GM23248 (cell line): ENCODE measurements at regions not wholly inside any gene's neighbourhood (a gene's known extent, or its start where the extent isn't known, plus 50 kb on each side); places are given as distances from the start of the nearest gene placed in this dataset.

Experiments
- DNase-seq: peaks from one replicate; pipeline ENCODE4 v3.0.0-alpha.2; 2015
- H2AFZ ChIP-seq: fragments of 200-600 bp; sonication (generic); 2 replicates; pipeline ENCODE4 v1.6.1; 2016; ENCODE audit warnings: antibody characterized with exemption
- H3F3A ChIP-seq: fragments of 200-600 bp; sonication (generic); 2 replicates; pipeline ENCODE4 v1.6.1; 2016; ENCODE audit warnings: mild to moderate bottlenecking, antibody characterized with exemption, mixed run types; ENCODE audit not compliant: insufficient read depth
- H3K27ac ChIP-seq: fragments of 200-600 bp; sonication (generic); 2 replicates; pipeline ENCODE4 v1.5.1; 2016; ENCODE audit warnings: mild to moderate bottlenecking
- H3K27me3 ChIP-seq: fragments of 200-600 bp; sonication (generic); replicated peaks from 2 replicates; pipeline ENCODE4 v1.6.1; 2016; ENCODE audit warnings: mild to moderate bottlenecking; ENCODE audit not compliant: insufficient read depth
- H3K36me3 ChIP-seq: fragments of 200-600 bp; sonication (generic); 2 replicates; pipeline ENCODE4 v1.6.1; 2016; ENCODE audit warnings: low read depth, mild to moderate bottlenecking
- H3K4me1 ChIP-seq: fragments of 200-600 bp; sonication (generic); 2 replicates; pipeline ENCODE4 v1.6.1; 2016; ENCODE audit warnings: mild to moderate bottlenecking; ENCODE audit not compliant: insufficient read depth
- H3K4me2 ChIP-seq: fragments of 200-600 bp; sonication (generic); one replicate; pipeline ENCODE4 v1.6.1; 2016; ENCODE audit warnings: mild to moderate bottlenecking; ENCODE audit not compliant: unreplicated experiment
- H3K4me3 ChIP-seq: fragments of 200-600 bp; sonication (generic); 2 replicates; pipeline ENCODE4 v1.5.1; 2016; ENCODE audit warnings: mild to moderate bottlenecking
- H3K79me2 ChIP-seq: fragments of 200-600 bp; sonication (generic); 2 replicates; pipeline ENCODE4 v1.6.1; 2016; ENCODE audit warnings: mild to moderate bottlenecking; ENCODE audit not compliant: insufficient read depth
- H3K9ac ChIP-seq: fragments of 200-600 bp; sonication (generic); 2 replicates; pipeline ENCODE4 v1.6.1; 2016; ENCODE audit warnings: mild to moderate bottlenecking
- H3K9me2 ChIP-seq: fragments of 200-600 bp; sonication (generic); 2 replicates; pipeline ENCODE4 v1.6.1; 2016; ENCODE audit warnings: mixed run types, mild to moderate bottlenecking, moderate library complexity; ENCODE audit not compliant: insufficient read depth
- H3K9me3 ChIP-seq: fragments of 200-600 bp; sonication (generic); one replicate; pipeline ENCODE4 v1.6.1; 2017; ENCODE audit warnings: low read depth
- H4K20me1 ChIP-seq: fragments of 200-600 bp; sonication (generic); 2 replicates; pipeline ENCODE4 v1.6.0; 2016; ENCODE audit not compliant: insufficient read depth
- EZH2 ChIP-seq: fragments of 200-600 bp; sonication (generic); IDR thresholded peaks from 2 replicates; pipeline ENCODE4 v1.6.1; 2018; ENCODE audit warnings: antibody characterized with exemption, mild to moderate bottlenecking; ENCODE audit not compliant: insufficient read depth, poor library complexity, severe bottlenecking
- EZH2phosphoT487 ChIP-seq: fragments of 200-600 bp; sonication (generic); IDR thresholded peaks from 2 replicates; pipeline ENCODE4 v1.6.1; 2018; ENCODE audit warnings: antibody characterized with exemption, moderate library complexity, mild to moderate bottlenecking, low read depth; ENCODE audit not compliant: insufficient read depth
- WGBS, 2 experiments: methylation state at CpG; one replicate each; pipeline ENCODE4 v1.1.6; 2015 to 2017; ENCODE audit warnings: low lambda C conversion rate in 2 of 2, low coverage in 1 of 2; ENCODE audit errors: missing lambda C conversion rate in 2 of 2; 5-methylcytosine and 5-hydroxymethylcytosine counted together
- in situ Hi-C: fragments of 300-500 bp; cut with MboI; formaldehyde crosslinking; loops from 2 replicates; pipeline ENCODE4 v1.15.0; 2020

DNA sequence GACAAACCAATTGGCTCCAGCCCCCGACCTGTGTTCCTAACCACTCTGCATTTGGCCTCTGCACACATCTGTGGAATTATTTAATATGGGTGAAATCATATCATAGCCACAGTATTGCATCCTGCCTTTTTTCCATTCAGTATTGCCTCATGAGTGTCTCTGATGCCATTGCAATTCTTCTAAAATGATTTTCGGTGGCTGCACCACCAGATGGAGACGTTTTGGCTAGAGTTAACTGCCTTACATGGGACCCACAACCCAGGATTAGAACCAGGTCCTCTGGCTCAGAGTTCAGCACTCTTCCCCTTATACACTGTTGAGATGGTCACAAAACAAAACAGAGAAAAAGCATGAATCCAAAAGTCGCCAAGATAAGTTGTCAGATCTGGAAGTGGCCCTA lies 180.8 kb downstream of the EMX2 start:
- Histone ChIP-seq H4K20me1 (no peaks in the 10 kb centered on the region), H2AFZ (no peak overlapping the region), H3K4me2 (no peak overlapping the region), H3K36me3 (no peaks in the 10 kb centered on the region), H3K79me2 (no peaks in the 10 kb centered on the region), H3K27me3 (peaks cover 3% of the 10 kb centered on the region), H3K4me3 (no peak overlapping the region), H3K4me1 (no peaks in the 10 kb centered on the region), H3K9me2 (no peaks in the 10 kb centered on the region), H3K9me3 (no peaks in the 10 kb centered on the region), H3K9ac (no peak overlapping the region), H3F3A (no peaks in the 10 kb centered on the region), H3K27ac (no peak overlapping the region)
- 57 to 58% methylated on average over 4 of the region's 4 CpGs for WGBS, 2 experiments
- in situ Hi-C loops = no loop called here
- no peak for TF ChIP-seq EZH2phosphoT487
- TF ChIP-seq EZH2 = no peak
- DNase-seq = peak; percentile 9

DNA sequence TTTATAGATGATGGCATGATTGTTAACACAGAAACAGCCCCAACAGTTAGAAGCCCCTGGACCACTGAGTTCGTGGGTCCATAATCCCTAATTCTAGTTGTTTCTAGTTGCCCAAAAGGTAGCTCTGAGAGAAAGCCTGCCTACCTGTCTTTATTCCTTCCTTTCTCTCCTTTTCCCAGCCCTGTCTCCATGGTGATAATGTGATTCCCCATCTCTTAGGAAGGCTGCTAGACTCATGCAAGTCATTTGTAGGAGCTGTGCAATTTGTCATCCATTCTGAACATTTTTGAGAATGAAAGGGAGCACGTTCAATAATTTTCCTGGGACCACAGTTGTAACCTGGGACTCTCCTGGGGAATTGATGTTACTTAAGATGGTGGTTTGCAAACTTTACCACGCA lies 183.4 kb downstream of the EMX2 start:
- TF ChIP-seq EZH2 (no peak), EZH2phosphoT487 (no peak)
- WGBS, 2 experiments = 48 to 56% methylated on average over 3 of the region's 3 CpGs
- Histone ChIP-seq H3K4me3 (no peak overlapping the region), H3K27me3 (peaks cover 3% of the 10 kb centered on the region), H3K9me2 (no peaks in the 10 kb centered on the region), H3K36me3 (no peaks in the 10 kb centered on the region), H3K9ac (no peak overlapping the region), H4K20me1 (no peaks in the 10 kb centered on the region), H2AFZ (no peak overlapping the region), H3K27ac (no peak overlapping the region), H3K79me2 (no peaks in the 10 kb centered on the region), H3K4me1 (no peaks in the 10 kb centered on the region), H3K9me3 (no peaks in the 10 kb centered on the region), H3F3A (no peaks in the 10 kb centered on the region), H3K4me2 (no peak overlapping the region)
- no peak for DNase-seq
- in situ Hi-C loops = no loop called here

DNA sequence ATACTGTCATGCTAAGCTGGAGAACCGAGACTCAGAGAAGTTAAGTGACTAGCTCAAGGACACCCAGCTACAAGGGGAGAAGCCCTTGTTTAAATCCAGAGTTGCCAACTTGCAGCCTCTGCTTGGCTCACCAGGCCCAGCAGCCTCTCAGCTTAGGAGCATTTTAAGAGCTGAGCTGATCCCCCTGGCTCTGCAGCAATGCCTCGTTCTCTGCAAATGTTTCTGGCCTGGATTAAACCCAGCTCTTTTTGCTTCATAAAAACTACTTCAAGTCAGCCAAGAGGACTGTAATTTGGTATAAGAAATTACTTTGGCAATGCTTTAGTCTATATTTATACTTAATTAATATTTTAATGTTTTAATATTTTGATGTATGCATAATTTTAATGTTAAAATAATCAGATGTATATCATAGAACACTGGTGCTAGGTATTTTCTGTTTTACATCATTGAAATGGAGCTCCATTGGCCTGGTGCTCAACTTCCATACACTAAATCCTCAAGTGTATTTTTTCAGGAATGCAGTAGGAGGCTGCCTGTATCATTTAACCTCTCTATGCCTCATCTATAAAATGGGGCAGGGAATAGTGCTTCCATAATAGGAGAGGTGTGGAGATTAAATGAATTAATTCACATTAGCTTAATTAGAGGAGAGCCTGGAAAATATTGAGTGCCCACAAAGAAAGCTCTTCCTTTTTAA lies 184.2 kb downstream of the EMX2 start:
- no peak overlapping the region for H3K4me3 ChIP-seq
- no peak overlapping the region for H3K27ac ChIP-seq
- TF ChIP-seq EZH2phosphoT487 (no peak), EZH2 (no peak)
- no peak overlapping the region for H3K9ac ChIP-seq
- H3K27me3 ChIP-seq = peaks cover 3% of the 10 kb centered on the region
- WGBS, 2 experiments = 31 to 33% methylated on average over 2 of the region's 2 CpGs
- in situ Hi-C loops = no loop called here
- H3K9me2 ChIP-seq = no peaks in the 10 kb centered on the region
- no peaks in the 10 kb centered on the region for H4K20me1 ChIP-seq
- no peaks in the 10 kb centered on the region for H3K4me1 ChIP-seq
- no peak for DNase-seq
- no peaks in the 10 kb centered on the region for H3F3A ChIP-seq
- H3K79me2 ChIP-seq = no peaks in the 10 kb centered on the region
- no peaks in the 10 kb centered on the region for H3K36me3 ChIP-seq
- no peak overlapping the region for H2AFZ ChIP-seq
- H3K4me2 ChIP-seq = no peak overlapping the region
- H3K9me3 ChIP-seq = no peaks in the 10 kb centered on the region

DNA sequence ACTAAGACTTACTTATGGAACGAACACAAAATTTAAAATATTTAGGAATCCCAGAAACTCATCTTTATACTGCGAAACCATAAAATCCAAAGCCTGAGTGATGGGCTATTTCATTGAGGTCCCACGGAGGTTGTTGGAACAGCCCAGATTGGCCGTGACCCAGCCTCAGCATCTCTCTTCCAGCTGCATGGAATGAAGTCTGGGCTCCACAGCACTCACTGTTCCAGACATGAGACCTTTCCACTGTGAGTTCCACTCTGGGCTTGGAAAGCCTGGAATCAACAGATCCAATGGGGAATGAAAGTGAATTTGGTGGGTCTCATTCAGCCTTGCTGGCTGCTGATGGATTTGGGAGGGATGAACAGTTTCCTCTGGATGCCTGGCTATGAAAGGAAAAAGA lies 184.9 kb downstream of the EMX2 start:
- Histone ChIP-seq H3K9ac (no peak overlapping the region), H3K4me3 (no peak overlapping the region), H4K20me1 (no peaks in the 10 kb centered on the region), H3K36me3 (no peaks in the 10 kb centered on the region), H3K4me2 (no peak overlapping the region), H3K4me1 (no peaks in the 10 kb centered on the region), H3K9me3 (no peaks in the 10 kb centered on the region), H3K27ac (no peak overlapping the region), H3K79me2 (no peaks in the 10 kb centered on the region), H2AFZ (no peak overlapping the region), H3K9me2 (no peaks in the 10 kb centered on the region), H3F3A (no peaks in the 10 kb centered on the region), H3K27me3 (peaks cover 3% of the 10 kb centered on the region)
- 42 to 45% methylated on average over 4 of the region's 4 CpGs for WGBS, 2 experiments
- DNase-seq = no peak
- TF ChIP-seq EZH2phosphoT487 = no peak
- no peak for TF ChIP-seq EZH2
- in situ Hi-C loops = no loop called here

DNA sequence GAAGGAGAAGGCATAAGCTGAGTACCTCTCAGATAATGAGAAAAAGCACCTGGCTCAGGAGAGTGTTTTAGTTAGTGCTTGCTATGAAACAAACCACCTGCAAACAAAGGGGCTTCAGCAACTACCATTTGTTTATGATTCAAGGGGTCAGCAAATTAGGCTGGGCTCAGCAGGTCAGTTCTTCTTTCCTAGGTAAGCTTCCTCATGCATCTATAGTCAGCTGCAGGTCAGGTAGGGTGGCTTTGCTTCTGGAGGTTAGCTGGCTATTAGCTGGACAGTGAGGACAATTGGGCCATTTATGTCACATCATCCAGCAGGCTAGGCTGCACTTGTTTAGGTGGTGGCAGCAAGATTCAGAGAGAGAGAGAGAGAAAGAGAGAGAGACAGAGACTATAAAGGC lies 185.5 kb downstream of the EMX2 start:
- Histone ChIP-seq H3K9ac (no peak overlapping the region), H3K4me1 (no peaks in the 10 kb centered on the region), H4K20me1 (no peaks in the 10 kb centered on the region), H3K9me2 (no peaks in the 10 kb centered on the region), H3K4me2 (no peak overlapping the region), H3K9me3 (no peaks in the 10 kb centered on the region), H3K27ac (no peak overlapping the region), H3F3A (no peaks in the 10 kb centered on the region), H3K27me3 (peaks cover 3% of the 10 kb centered on the region), H3K4me3 (no peak overlapping the region), H2AFZ (no peak overlapping the region), H3K79me2 (no peaks in the 10 kb centered on the region), H3K36me3 (no peaks in the 10 kb centered on the region)
- TF ChIP-seq EZH2 (no peak), EZH2phosphoT487 (no peak)
- in situ Hi-C loops = no loop called here
- DNase-seq = no peak
